ENCODE measurements at regions not wholly inside any gene's neighbourhood (a gene's known extent, or its start where the extent isn't known, plus 50 kb on each side); places are given as distances from the start of the nearest gene placed in this dataset.
A peak's percentile ranks its signal among the peaks of the same experiment; 100 is the strongest.
"Not testable (repeated sequence)": the region's sequence is repeated elsewhere in the genome, so short reads cannot be mapped to it uniquely, and the experiment has no call there.

DNA sequence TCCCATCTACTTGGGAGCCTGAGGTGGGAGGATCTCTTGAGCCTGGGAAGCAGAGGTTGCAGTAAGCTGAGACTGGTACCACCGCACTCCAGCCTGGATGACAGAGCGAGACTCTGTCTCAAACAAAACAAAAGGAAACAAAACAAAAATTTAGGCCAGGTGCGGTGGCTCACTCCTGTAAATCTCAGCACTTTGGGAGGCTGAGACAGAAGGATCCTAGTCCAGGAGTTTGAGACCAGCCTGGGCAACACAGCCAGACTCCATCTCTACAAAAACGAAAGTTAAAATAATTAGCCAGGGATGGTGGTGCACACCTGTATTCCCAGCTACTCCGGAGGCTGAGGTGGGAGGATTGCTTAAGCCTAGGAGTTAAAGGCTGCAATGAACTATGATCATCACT, 183.2 kb upstream of the ZNF217 start:
- no peak overlapping the region for H3K4me3 ChIP-seq (ENCODE audit: low read depth, low read length)
- no peak for DNase-seq (ENCODE audit: low read depth)
- no peak for TF ChIP-seq CTCF (IDR thresholded peaks at IDR 0.05; ENCODE audit: insufficient read depth, low read depth, low read length)

DNA sequence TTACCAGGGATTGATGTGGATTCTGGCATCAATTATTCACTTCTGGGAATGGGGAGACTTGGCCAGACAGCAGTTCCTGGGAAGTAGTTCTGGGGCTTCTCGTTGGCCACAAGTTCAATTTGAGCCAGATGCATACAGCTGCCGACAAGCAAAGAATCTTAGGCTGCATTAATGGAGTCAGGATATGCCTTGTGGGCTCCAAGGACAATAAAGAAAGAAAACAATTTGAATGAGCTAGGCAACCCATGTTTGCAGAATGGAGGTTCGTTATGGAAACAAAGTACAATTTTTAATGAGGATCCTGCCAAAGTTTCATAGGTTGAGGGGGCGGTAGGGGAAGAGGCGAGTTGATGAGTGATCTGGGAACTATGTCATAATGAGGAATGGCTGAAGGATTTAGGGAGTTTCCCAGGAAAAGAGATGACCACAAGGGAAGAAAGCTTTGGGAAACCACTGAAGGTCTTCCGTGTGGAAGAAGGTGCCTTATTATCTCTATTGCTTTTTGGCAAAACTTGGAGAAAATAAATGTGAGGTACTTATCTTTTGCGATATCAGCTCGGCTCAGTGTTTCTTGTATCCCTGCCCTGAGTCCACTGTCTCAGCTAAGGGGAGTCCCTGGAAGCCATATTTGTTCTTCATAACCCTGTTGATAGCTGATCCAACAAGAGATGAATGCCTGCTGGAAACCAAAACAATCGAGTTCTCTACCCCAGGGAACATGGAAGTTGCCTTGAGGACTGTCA, 181.0 kb upstream of the ZNF217 start:
- peak; percentile 84 for DNase-seq (ENCODE audit: low read depth)
- TF ChIP-seq CTCF (IDR thresholded peaks at IDR 0.05; ENCODE audit: insufficient read depth, low read depth, low read length) = no peak
- no peak overlapping the region for H3K4me3 ChIP-seq (ENCODE audit: low read depth, low read length)

- DNase-seq (ENCODE audit: low read depth) = peak; percentile 94
- H3K4me3 ChIP-seq (ENCODE audit: low read depth, low read length) = no peak overlapping the region
- no peak for TF ChIP-seq CTCF (IDR thresholded peaks at IDR 0.05; ENCODE audit: insufficient read depth, low read depth, low read length)
Measured at GRCh38 chr20:53773792-53774401, 180.3 kb upstream of the ZNF217 start.

- not testable (repeated sequence) for DNase-seq (ENCODE audit: low read depth); H3K4me3 ChIP-seq (ENCODE audit: low read depth, low read length)
Measured at GRCh38 chr20:53773066-53773791, 179.6 kb upstream of the ZNF217 start.

- no peak for TF ChIP-seq CTCF (IDR thresholded peaks at IDR 0.05; ENCODE audit: insufficient read depth, low read depth, low read length)
- H3K4me3 ChIP-seq (ENCODE audit: low read depth, low read length) = no peak overlapping the region
- peak; percentile 87 for DNase-seq (ENCODE audit: low read depth)
Measured at GRCh38 chr20:53769041-53769440, 175.4 kb upstream of the ZNF217 start.

DNA sequence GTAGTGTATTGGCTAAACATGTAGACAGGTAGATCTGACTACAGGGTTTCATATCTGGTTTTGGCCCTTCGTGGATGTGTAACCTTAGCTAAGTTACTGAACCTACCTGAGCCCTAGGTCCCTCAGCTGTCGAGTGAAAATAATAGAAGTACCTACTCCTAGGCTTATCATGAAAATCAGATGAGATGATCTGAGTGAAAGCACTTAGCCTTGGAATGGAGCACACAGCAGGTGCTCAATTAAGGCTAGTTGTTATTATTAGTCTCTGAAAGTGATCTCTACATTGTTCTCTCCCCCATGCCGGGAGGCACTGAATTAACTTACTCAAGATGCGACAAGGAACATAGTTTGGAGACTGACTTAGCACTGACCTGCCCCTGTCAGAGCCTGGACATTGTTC, 174.7 kb upstream of the ZNF217 start:
- H3K4me3 ChIP-seq (ENCODE audit: low read depth, low read length) = no peak overlapping the region
- DNase-seq (ENCODE audit: low read depth) = no peak
- no peak for TF ChIP-seq CTCF (IDR thresholded peaks at IDR 0.05; ENCODE audit: insufficient read depth, low read depth, low read length)

DNA sequence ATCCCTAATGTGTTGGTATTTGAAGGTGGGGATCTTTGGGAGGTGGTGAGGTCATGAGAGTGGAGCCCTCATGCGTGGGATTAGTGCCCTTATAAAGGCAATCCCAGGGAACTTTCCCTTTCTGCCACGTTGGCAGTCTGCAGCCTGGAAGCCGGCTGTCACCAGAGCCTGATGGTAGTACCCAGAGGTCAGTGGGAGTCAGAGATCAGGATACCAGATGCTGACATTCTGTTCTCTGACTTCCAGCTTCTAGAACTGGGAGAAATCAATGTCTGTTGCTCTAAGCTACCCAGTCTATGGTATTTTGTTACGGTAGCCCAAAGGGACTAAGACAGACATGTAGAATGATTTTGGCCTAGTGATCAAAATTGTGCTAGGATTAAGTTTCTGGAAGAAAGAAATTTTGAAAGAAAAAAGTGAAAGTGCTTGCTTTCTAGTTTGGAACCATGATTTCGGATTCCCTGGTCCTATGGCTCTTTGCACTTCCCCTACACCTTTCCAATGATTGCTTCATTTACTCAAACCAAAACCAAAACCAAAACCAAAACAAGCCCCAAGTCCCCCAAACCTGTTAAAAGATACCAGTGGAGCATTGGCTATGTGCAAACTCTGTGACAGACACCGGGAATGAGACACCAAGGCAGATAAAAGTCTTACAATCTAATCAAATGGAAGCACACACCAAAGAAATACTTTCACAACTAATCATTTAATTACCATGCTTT, 173.7 kb upstream of the ZNF217 start:
- H3K4me3 ChIP-seq (ENCODE audit: low read depth, low read length) = no peak overlapping the region
- DNase-seq (ENCODE audit: low read depth) = no peak
- TF ChIP-seq CTCF (IDR thresholded peaks at IDR 0.05; ENCODE audit: insufficient read depth, low read depth, low read length) = no peak

All from fibroblast of villous mesenchyme (primary cell).